Anterior cingulate cortex (tissue), 58 donors: ENCODE measurements at regions not wholly inside any gene's neighbourhood (a gene's known extent, or its start where the extent isn't known, plus 50 kb on each side); places are given as distances from the start of the nearest gene placed in this dataset.
"Not testable (repeated sequence)": the region's sequence is repeated elsewhere in the genome, so short reads cannot be mapped to it uniquely, and the experiment has no call there.

ENCODE experiments used
- DNase-seq, 58 donors: peaks; one replicate each; lab custom pipeline; 2025; lab: John Stamatoyannopoulos, UW

- no peak for DNase-seq
Observed at GRCh38 chr7:156059369-156059768, 247.1 kb upstream of the SHH start.

GRCh38 chr7:156058248-156058647 is 246.0 kb upstream of the SHH start:
- DNase-seq, result no peak

- DNase-seq, result no peak
Observed at GRCh38 chr7:156056534-156056933, 244.3 kb upstream of the SHH start.

GRCh38 chr7:156055206-156055822 is 243.1 kb upstream of the SHH start:
- no peak for DNase-seq

GRCh38 chr7:156051884-156052283 is 239.6 kb upstream of the SHH start:
- no peak for DNase-seq

GRCh38 chr7:156050636-156051569 is 238.6 kb upstream of the SHH start:
- DNase-seq, result no peak

GRCh38 chr7:156049366-156049765 is 237.1 kb upstream of the SHH start:
- no peak for DNase-seq

- no peak for DNase-seq
Observed at GRCh38 chr7:156046031-156046560, 233.8 kb upstream of the SHH start.

- no peak for DNase-seq
Observed at GRCh38 chr7:156043416-156044178, 231.3 kb upstream of the SHH start.

- no peak for DNase-seq
Observed at GRCh38 chr7:156041398-156041797, 229.1 kb upstream of the SHH start.

- no peak for DNase-seq
Observed at GRCh38 chr7:156039971-156040677, 227.9 kb upstream of the SHH start.

GRCh38 chr7:156039194-156039593 is 226.9 kb upstream of the SHH start:
- no peak for DNase-seq

- DNase-seq, result no peak
Observed at GRCh38 chr7:156038345-156038744, 226.1 kb upstream of the SHH start.

GRCh38 chr7:156036153-156036552 is 223.9 kb upstream of the SHH start:
- no peak for DNase-seq

- not testable (repeated sequence) for DNase-seq
Observed at GRCh38 chr7:156035387-156035786, 223.1 kb upstream of the SHH start.

GRCh38 chr7:156034397-156034796 is 222.1 kb upstream of the SHH start:
- DNase-seq, result no peak

- DNase-seq, result no peak
Observed at GRCh38 chr7:156032973-156033372, 220.7 kb upstream of the SHH start.

GRCh38 chr7:156031679-156032478 is 219.6 kb upstream of the SHH start:
- no peak for DNase-seq

GRCh38 chr7:156029460-156030007 is 217.3 kb upstream of the SHH start:
- DNase-seq, result no peak
